GM12878 (cell line): ENCODE measurements at regions not wholly inside any gene's neighbourhood (a gene's known extent, or its start where the extent isn't known, plus 50 kb on each side); places are given as distances from the start of the nearest gene placed in this dataset.

Experiments used
- ATAC-seq: fragments of 200-7000 bp; cut with Tn5 transposase; 3 replicates; pipeline ENCODE4 v1.9.1; 2020; ENCODE audit warnings: mild to moderate bottlenecking, moderate library complexity
- BruUV-seq: library from RNA; stranded (reverse); fragments of 400-500 nt; replicated peaks from 2 replicates; lab custom pipeline; 2021; lab: Mats Ljungman, UMichigan
- CTCF ChIA-PET: fragments of 300-600 bp; sonication (Branson Sonifier 250); formaldehyde crosslinking; extraction: SDS; loops from one replicate; lab custom pipeline; 2021; ENCODE audit warnings: inconsistent platforms; lab: Yijun Ruan, JAX
- POLR2A ChIA-PET: fragments of 350-600 bp; formaldehyde crosslinking; extraction: SDS; loops from one replicate; lab custom pipeline; 2021; ENCODE audit warnings: inconsistent platforms; lab: Charles Lee
- RAD21 ChIA-PET: fragments of 300-600 bp; sonication (Branson Sonifier 250); formaldehyde crosslinking; loops from one replicate; lab custom pipeline; 2023; ENCODE audit warnings: antibody characterized with exemption; ENCODE audit not compliant: unreplicated experiment; lab: Charles Lee
- SMC1A ChIA-PET: fragments of 300-600 bp; sonication (Branson Sonifier 250); formaldehyde crosslinking; loops from one replicate; lab custom pipeline; 2023; ENCODE audit not compliant: unreplicated experiment, uncharacterized antibody; lab: Charles Lee
- DNase-seq: peaks from one replicate; pipeline ENCODE4 v3.0.0-alpha.2; 2011; ENCODE audit warnings: low read depth, low spot score
- FAIRE-seq: peaks from 3 replicates; lab custom pipeline; 2011; peaks lifted over from hg19 to GRCh38; lab: Jason Lieb, UNC
- H2AFZ ChIP-seq: 2 replicates; pipeline ENCODE4 v1.6.0; 2011; ENCODE audit warnings: low read depth, low read length, control low read depth; ENCODE audit not compliant: control insufficient read depth
- H3K27ac ChIP-seq: 2 replicates; pipeline ENCODE4 v1.5.1; 2011; ENCODE audit warnings: control low read depth; ENCODE audit not compliant: control insufficient read depth, insufficient read depth
- H3K27me3 ChIP-seq, 2 experiments: replicated peaks in 1 of 2; 2 replicates each; pipeline versions ENCODE4 v1.6.0 to v1.6.1; 2011; ENCODE audit warnings: low read length in 1 of 2; ENCODE audit not compliant: control insufficient read depth in 2 of 2, insufficient read depth in 2 of 2
- H3K36me3 ChIP-seq, 2 experiments: 2 replicates each; pipeline ENCODE4 v1.5.1; 2011; ENCODE audit warnings: low read length in 1 of 2; ENCODE audit not compliant: control insufficient read depth in 2 of 2, insufficient read depth in 2 of 2
- H3K4me1 ChIP-seq: 2 replicates; pipeline ENCODE4 v1.6.1; 2011; ENCODE audit warnings: mild to moderate bottlenecking, low read length, moderate library complexity, mixed read lengths; ENCODE audit not compliant: control insufficient read depth, insufficient read depth
- H3K4me2 ChIP-seq: 2 replicates; pipeline ENCODE4 v1.6.0; 2011; ENCODE audit warnings: control low read depth; ENCODE audit not compliant: control insufficient read depth, insufficient read depth
- H3K4me3 ChIP-seq: fragments of 200-600 bp; sonication (generic); 2 replicates; pipeline ENCODE4 v1.5.1; 2016
- H3K79me2 ChIP-seq: 2 replicates; pipeline ENCODE4 v1.6.0; 2011; ENCODE audit warnings: low read length; ENCODE audit not compliant: control insufficient read depth, insufficient read depth
- H3K9ac ChIP-seq: 2 replicates; pipeline ENCODE4 v1.8.0; 2011; ENCODE audit warnings: low read length, control low read depth, mixed read lengths; ENCODE audit not compliant: control insufficient read depth, insufficient read depth
- H3K9me3 ChIP-seq: replicated peaks from 3 replicates; pipeline ENCODE4 v1.5.1; 2011; ENCODE audit warnings: mild to moderate bottlenecking, low read length; ENCODE audit not compliant: control insufficient read depth, insufficient read depth
- H4K20me1 ChIP-seq: 2 replicates; pipeline ENCODE4 v1.6.0; 2011; ENCODE audit not compliant: control insufficient read depth, insufficient read depth
- CHD2 ChIP-seq: IDR thresholded peaks from 2 replicates; pipeline ENCODE4 v1.6.1; 2011; ENCODE audit warnings: low read depth, low read length, improper control_type of control experiment, borderline replicate concordance
- CREB1 ChIP-seq: IDR thresholded peaks from 2 replicates; pipeline ENCODE4 v1.6.1; 2012; ENCODE audit warnings: low read depth, mild to moderate bottlenecking, inconsistent platforms
- DPF2 ChIP-seq: fragments of 450-650 bp; IDR thresholded peaks from 2 replicates; pipeline ENCODE4 v1.6.1; 2017; ENCODE audit warnings: mild to moderate bottlenecking
- EED ChIP-seq: sonication (generic); IDR thresholded peaks from 2 replicates; pipeline ENCODE4 v1.6.1; 2016; ENCODE audit warnings: antibody characterized with exemption, low read depth
- HCFC1 ChIP-seq: fragments of 150-350 bp; IDR thresholded peaks from 2 replicates; pipeline ENCODE4 v1.6.1; 2014; ENCODE audit warnings: low read length
- NBN ChIP-seq: fragments of 450-650 bp; IDR thresholded peaks from 2 replicates; pipeline ENCODE4 v1.6.1; 2016
- PML ChIP-seq: IDR thresholded peaks from 2 replicates; pipeline ENCODE4 v1.6.1; 2012; ENCODE audit warnings: low read length, inconsistent platforms
- SIX5 ChIP-seq: IDR thresholded peaks from 2 replicates; pipeline ENCODE4 v1.6.1; 2011; ENCODE audit warnings: mild to moderate bottlenecking, low read depth, low read length, moderate library complexity; ENCODE audit not compliant: severe bottlenecking
- TAF1 ChIP-seq: IDR thresholded peaks from 2 replicates; pipeline ENCODE4 v1.6.1; 2011; ENCODE audit warnings: mild to moderate bottlenecking, low read depth, low read length, borderline replicate concordance
- TARDBP ChIP-seq: IDR thresholded peaks from 2 replicates; pipeline ENCODE4 v1.6.1; 2016; ENCODE audit warnings: borderline replicate concordance
- TBL1XR1 ChIP-seq: IDR thresholded peaks from 2 replicates; pipeline ENCODE4 v1.6.1; 2012; ENCODE audit warnings: low read depth, low read length, improper control_type of control experiment
- ZBTB11 ChIP-seq: fragments of 450-650 bp; formaldehyde crosslinking; IDR thresholded peaks from 2 replicates; pipeline ENCODE4 v1.5.0; 2022; ENCODE audit warnings: mild to moderate bottlenecking, missing genetic modification characterization
- ZZZ3 ChIP-seq: IDR thresholded peaks from 2 replicates; pipeline ENCODE4 v1.6.1; 2011; ENCODE audit warnings: low read depth; ENCODE audit not compliant: control insufficient read depth, insufficient read length
- WGBS: methylation state at CpG from one replicate; pipeline ENCODE4 v1.1.6; 2016; ENCODE audit warnings: low lambda C conversion rate; ENCODE audit not compliant: insufficient replicate concordance, insufficient coverage; ENCODE audit errors: missing lambda C conversion rate; 5-methylcytosine and 5-hydroxymethylcytosine counted together
- in situ Hi-C: fragments of 300-500 bp; cut with MboI; formaldehyde crosslinking; loops from 9 replicates; pipeline ENCODE4 v1.14.3; 2018; ENCODE audit warnings: mixed read lengths
- intact Hi-C: fragments of 100-400 bp; cut with micrococcal nuclease; formaldehyde crosslinking; loops from one replicate; pipeline ENCODE4 v1.14.2; 2022; ENCODE audit not compliant: unreplicated experiment
- TF ChIP-seq, protein P1 (sequence below): fragments of 450-650 bp; IDR thresholded peaks from 2 replicates; pipeline ENCODE4 v1.6.1; 2018; ENCODE audit warnings: mild to moderate bottlenecking, low read depth, moderate library complexity; ENCODE audit not compliant: partially characterized antibody

DNA sequence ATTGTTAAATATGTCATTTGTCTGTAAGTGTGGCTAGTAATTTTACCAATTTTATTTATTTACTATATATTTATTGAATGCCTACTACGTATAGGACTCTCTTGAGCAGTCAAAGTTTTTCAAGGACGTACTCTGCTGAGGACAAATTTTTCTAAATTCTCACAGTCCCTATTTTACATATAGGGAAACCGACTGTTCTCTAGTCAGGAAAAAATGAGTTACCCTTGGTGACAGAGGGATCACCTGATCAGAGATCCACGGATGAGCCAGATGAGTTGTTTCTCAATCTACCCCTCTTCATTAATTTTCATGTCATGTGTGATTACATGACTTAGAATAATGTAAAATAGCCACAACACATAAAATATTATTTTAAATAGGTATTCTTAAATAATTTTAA is 96.2 kb upstream of the SLC38A2 start:
- H3K79me2 ChIP-seq, result peaks cover 3% of the 10 kb centered on the region
- intact Hi-C loops, result no loop called here
- FAIRE-seq (no peak), DNase-seq (no peak), ATAC-seq (no peak)
- H3K9ac ChIP-seq, result no peak overlapping the region
- no peak overlapping the region for H3K4me3 ChIP-seq
- H3K27me3 ChIP-seq, result no peaks in the 10 kb centered on the region
- RAD21 ChIA-PET, result interaction anchor here (1.2 to 4.0 kb wide), 4 partner anchors 9 to 81 kb away, joined by 3 to 33 read pairs (median 24); no protein-coding TSS in a partner anchor
- no TSS peak for BruUV-seq
- H4K20me1 ChIP-seq, result no peaks in the 10 kb centered on the region
- no peak overlapping the region for H3K27ac ChIP-seq
- H3K9me3 ChIP-seq, result no peaks in the 10 kb centered on the region
- in situ Hi-C loops, result no loop called here
- SMC1A ChIA-PET, result interaction anchor here (1.3 to 4.6 kb wide), 7 partner anchors 9 to 101 kb away, joined by 3 to 56 read pairs (median 18); no protein-coding TSS in a partner anchor
- WGBS, result 85% methylated on average over 4 of the region's 4 CpGs
- CTCF ChIA-PET, result interaction anchor here (1.0 to 2.1 kb wide), 2 partner anchors 28 to 82 kb away, joined by 3 to 9 read pairs; no protein-coding TSS in a partner anchor
- POLR2A ChIA-PET, result interaction anchor here (1.1 kb wide), 1 partner anchor 85 kb away, joined by 6 read pairs; no protein-coding TSS in a partner anchor
- TF ChIP-seq HCFC1 (no peak), NBN (no peak), TAF1 (no peak), PML (no peak), CREB1 (no peak), DPF2 (no peak), CHD2 (no peak), EED (no peak), SIX5 (no peak), ZZZ3 (no peak), TARDBP (no peak), ZBTB11 (CRISPR knock-in tag) (no peak), TBL1XR1 (no peak)
- TF ChIP-seq, protein P1, sequence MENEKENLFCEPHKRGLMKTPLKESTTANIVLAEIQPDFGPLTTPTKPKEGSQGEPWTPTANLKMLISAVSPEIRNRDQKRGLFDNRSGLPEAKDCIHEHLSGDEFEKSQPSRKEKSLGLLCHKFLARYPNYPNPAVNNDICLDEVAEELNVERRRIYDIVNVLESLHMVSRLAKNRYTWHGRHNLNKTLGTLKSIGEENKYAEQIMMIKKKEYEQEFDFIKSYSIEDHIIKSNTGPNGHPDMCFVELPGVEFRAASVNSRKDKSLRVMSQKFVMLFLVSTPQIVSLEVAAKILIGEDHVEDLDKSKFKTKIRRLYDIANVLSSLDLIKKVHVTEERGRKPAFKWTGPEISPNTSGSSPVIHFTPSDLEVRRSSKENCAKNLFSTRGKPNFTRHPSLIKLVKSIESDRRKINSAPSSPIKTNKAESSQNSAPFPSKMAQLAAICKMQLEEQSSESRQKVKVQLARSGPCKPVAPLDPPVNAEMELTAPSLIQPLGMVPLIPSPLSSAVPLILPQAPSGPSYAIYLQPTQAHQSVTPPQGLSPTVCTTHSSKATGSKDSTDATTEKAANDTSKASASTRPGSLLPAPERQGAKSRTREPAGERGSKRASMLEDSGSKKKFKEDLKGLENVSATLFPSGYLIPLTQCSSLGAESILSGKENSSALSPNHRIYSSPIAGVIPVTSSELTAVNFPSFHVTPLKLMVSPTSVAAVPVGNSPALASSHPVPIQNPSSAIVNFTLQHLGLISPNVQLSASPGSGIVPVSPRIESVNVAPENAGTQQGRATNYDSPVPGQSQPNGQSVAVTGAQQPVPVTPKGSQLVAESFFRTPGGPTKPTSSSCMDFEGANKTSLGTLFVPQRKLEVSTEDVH, result no peak
- peaks cover 9% of the 10 kb centered on the region; the same call in 1 of the 2 replicates for H3K4me1 ChIP-seq
- no peaks in the 10 kb centered on the region for H3K36me3 ChIP-seq
- no peak overlapping the region for H2AFZ ChIP-seq
- no peak overlapping the region for H3K4me2 ChIP-seq
